GM21619 (cell line): ENCODE measurements at regions not wholly inside any gene's neighbourhood (a gene's known extent, or its start where the extent isn't known, plus 50 kb on each side); places are given as distances from the start of the nearest gene placed in this dataset.

Experiments used
- ATAC-seq: cut with Tn5 transposase; IDR thresholded peaks from one replicate; pipeline ENCODE4 v1.9.1; 2021; ENCODE audit not compliant: unreplicated experiment

GRCh38 chr1:81700728-81701470, 99.8 kb upstream of the ADGRL2 start:
- no peak for ATAC-seq

- ATAC-seq = no peak
Observed at GRCh38 chr1:81699234-81699633, 101.5 kb upstream of the ADGRL2 start.

- ATAC-seq = no peak
Observed at GRCh38 chr1:81695741-81696140, 105.0 kb upstream of the ADGRL2 start.

- no peak for ATAC-seq
Observed at GRCh38 chr1:81693316-81693715, 107.4 kb upstream of the ADGRL2 start.

- no peak for ATAC-seq
Observed at GRCh38 chr1:81690676-81691453, 109.9 kb upstream of the ADGRL2 start.

- ATAC-seq = no peak
Observed at GRCh38 chr1:81689531-81689941, 111.2 kb upstream of the ADGRL2 start.

- no peak for ATAC-seq
Observed at GRCh38 chr1:81682490-81682889, 118.2 kb upstream of the ADGRL2 start.

DNA sequence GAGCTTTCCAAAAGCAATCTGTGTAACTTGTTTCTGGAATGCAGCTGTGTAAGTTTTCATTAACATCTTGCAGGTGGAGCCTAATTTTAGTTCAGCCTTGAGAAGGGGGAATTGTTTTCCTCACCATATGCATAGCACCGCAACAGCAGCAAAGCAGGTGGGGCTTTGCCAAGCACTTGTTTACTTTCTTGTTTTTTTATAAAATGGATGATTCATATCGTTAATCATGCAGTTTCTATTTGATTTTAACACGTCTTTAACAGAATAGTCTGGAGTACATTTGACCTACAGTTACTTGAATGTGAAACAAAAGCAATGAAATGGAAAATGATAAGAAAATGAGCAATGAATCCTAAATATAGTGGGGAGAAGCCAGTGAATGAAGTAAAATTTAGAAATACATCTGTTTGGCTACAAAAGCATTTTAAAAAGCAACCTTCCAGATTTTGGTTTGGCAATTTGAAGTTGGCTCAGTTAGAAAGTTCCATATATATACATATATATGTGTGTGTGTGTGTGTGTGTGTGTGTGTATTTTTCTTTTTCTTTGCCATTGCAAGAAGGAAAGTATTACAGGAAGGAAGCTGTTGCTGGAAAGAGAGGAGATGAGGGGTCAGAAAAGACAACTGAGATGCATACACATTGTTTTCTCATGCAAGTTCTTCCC, 119.0 kb upstream of the ADGRL2 start:
- no peak for ATAC-seq

GRCh38 chr1:81681114-81681513, 119.6 kb upstream of the ADGRL2 start:
- ATAC-seq = no peak

DNA sequence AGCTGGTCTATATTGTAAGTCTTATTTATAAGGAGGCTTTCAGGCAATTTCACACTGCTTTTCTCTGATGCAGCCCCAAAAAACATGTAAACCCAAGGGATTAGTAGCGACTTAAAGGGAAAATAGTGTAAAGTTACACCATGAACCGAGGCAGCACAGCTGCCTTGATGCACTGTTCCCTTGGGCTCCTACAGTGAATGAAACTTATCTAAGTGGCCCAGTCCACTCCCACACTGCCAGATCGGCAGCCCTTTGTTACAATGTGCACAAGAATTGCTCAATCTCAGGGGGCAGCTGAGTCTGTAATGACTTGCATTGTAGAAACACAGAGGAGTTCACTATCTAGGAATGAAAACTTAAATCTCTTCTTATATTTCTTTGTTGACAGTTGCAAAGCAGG, 120.8 kb upstream of the ADGRL2 start:
- no peak for ATAC-seq

- no peak for ATAC-seq
Observed at GRCh38 chr1:81678779-81679178, 122.0 kb upstream of the ADGRL2 start.

- ATAC-seq = no peak
Observed at GRCh38 chr1:81672766-81673165, 128.0 kb upstream of the ADGRL2 start.

DNA sequence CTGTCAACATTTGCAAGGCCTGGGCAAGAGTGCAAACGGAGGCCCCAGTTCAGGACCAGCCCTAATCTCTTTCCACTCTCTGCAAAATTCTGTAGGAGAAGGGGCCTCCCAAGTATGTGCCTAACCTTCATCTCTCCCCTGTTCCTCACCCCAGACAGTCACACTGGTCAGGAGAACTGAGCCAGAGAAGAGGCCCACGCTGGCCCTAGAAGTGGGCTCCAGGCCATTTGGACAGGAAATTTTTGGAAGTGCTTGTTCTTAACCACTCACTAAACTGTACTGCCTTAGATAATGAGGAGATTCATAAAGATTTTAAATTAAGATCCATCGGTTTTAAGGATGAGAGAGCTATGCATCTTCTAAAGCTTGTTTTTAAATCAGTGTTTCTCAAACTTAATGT, 129.7 kb upstream of the ADGRL2 start:
- no peak for ATAC-seq

DNA sequence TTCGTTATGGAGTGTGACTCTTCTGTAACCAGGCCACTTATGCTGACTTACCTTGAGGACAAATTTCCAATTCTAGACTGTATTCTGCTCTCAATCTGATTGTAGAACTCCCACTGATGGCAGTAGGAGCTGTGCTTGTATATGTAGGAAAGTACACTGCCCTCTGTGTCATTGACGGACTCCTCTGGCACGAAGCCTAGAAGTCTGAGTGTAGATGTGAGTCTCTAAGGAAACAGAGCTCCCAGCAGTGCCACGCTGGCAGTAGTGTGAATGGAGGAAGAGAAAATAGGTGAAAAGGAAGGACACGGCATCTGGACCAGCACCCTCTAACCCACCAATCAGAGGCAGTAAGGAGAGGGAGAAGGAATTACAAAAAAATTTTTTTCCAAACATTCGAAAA, 130.4 kb upstream of the ADGRL2 start:
- ATAC-seq = no peak

DNA sequence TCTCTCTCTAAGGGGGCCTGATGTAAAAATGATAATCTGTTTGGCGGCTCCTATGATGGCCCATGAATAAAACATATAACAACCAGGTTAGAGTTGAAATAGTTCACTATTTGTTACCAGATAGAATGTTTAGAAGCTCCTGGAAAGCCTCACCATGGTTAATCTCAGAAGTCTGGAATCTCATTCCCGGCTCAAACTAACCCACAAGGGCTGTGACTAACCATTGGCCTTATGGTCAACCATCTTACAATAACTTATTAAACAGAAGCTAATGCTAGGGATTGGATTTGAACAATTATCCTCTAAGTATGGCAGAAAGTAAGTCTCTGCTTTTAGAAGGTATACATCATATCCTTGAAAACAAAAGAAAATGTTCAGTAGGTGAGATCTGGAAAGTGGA, 134.1 kb upstream of the ADGRL2 start:
- ATAC-seq = no peak

- ATAC-seq = no peak
Observed at GRCh38 chr1:81664341-81664740, 136.4 kb upstream of the ADGRL2 start.

DNA sequence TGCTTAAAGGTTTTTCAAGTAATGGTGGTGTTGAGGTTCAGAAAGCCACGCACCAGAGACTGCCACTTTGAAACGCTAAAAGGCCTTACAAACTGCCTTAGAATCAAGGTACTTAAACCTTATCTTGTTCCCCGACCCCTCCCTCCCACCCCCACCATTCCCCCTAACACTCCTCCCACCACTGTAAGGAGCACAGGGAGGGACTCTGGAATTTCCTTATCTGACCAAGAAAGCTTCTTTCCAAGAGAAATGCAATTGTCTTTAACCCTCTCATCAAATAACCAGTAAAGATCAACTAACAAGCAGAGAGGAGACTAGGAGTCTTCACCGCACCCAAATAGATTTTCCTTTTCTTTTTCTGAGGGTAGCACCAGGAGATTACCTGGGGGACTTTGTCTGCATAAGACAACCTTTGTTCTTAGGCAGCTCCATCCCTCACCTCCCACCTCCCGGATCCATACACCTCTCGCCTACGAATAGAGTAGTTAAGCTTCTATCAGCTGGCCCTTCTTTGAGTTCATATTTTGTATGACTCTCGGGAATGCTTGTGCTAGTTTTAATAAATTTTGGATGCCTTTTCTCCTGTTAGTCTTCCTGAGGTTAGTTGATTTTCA, 137.7 kb upstream of the ADGRL2 start:
- ATAC-seq = no peak

GRCh38 chr1:81660286-81660685, 140.4 kb upstream of the ADGRL2 start:
- ATAC-seq = no peak

- no peak for ATAC-seq
Observed at GRCh38 chr1:81654657-81655056, 146.1 kb upstream of the ADGRL2 start.

- ATAC-seq = no peak
Observed at GRCh38 chr1:81654147-81654546, 146.6 kb upstream of the ADGRL2 start.

DNA sequence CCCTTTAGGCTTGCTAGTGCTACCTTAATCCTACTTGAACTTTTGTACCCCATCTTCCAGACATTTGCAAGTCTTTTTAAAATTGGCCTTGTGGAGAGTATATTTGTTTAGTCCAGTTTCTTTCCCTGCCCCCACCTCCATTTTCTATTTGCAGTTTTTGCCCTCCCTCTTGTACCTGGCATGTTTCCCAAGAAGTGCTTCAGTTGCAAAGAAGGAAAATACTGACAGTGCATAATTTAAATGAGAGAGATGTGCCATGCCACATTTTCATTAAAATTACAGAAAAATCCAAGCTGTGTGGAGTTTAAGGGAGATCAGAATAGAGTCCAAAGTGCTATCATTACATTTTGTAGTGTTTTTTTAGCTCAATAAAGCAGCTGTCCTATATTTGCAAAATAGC, 150.0 kb upstream of the ADGRL2 start:
- ATAC-seq = no peak

DNA sequence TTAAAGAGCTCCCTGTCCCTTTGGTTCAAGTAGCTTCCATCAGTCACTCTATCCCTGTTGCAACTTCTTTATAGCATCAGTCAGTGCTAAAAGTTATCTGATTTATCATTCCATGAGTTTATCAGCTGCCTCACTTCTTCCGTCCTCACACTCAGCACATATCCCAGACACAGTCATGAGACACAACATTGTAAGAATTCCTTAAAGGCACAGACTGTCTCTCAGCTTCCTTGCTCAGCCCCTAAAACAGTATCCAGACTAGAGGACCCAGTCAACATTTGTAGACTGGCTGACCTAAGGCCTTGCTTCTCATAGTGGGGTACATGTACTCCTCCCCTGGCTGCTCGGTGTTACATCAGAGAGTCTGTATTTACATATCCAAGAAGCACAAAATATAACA, 164.9 kb upstream of the ADGRL2 start:
- ATAC-seq = no peak
